ENCODE measurements at regions not wholly inside any gene's neighbourhood (a gene's known extent, or its start where the extent isn't known, plus 50 kb on each side); places are given as distances from the start of the nearest gene placed in this dataset.

DNA sequence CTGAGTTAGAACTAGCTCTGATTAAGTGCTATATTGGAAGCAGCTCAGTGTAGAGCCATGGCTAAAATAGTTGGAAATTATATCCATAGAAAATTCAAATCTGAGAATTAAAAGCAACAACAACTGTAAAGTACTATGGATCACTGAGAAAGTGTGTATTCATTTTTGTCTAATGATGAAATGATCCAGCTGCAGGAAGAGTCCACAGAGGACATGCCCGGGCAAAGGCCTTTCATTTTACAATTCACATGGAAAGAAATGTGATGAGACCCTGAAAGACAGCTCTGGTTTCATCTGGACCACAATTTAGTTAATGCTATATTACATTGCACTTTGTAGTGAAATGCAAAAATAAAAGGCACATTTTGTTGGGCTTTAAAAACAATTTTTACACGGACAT lies 196.8 kb upstream of the FAT1 start:
- Histone ChIP-seq H3K4me3 (replicated peaks; ENCODE audit: insufficient read depth, low read length) (no peak overlapping the region), H3K27me3 (ENCODE audit: insufficient read depth, poor library complexity, severe bottlenecking) (no peaks in the 10 kb centered on the region), H3K27ac (replicated peaks) (no peak overlapping the region)
- no peak for TF ChIP-seq GABPA (IDR thresholded peaks at IDR 0.05; ENCODE audit: low read depth)
- TF ChIP-seq POLR2AphosphoS5 (IDR thresholded peaks at IDR 0.05; ENCODE audit: low read depth) = no peak
- no peak for TF ChIP-seq SPI1 (IDR thresholded peaks at IDR 0.05; ENCODE audit: borderline replicate concordance, low read depth)
- no peak for TF ChIP-seq REST (IDR thresholded peaks at IDR 0.05; ENCODE audit: insufficient replicate concordance, low read depth)
- DNase-seq (ENCODE audit: low read depth in 1 of 2, low spot score in 1 of 2) = no peak

- no peak for DNase-seq (ENCODE audit: low read depth in 1 of 2, low spot score in 1 of 2)
- Histone ChIP-seq H3K27me3 (ENCODE audit: insufficient read depth, poor library complexity, severe bottlenecking) (no peaks in the 10 kb centered on the region), H3K4me3 (replicated peaks; ENCODE audit: insufficient read depth, low read length) (no peak overlapping the region), H3K27ac (replicated peaks) (no peak overlapping the region)
- TF ChIP-seq REST (IDR thresholded peaks at IDR 0.05; ENCODE audit: insufficient replicate concordance, low read depth) = no peak
These were observed 197.3 kb upstream of the FAT1 start for GRCh38 chr4:186920992-186921391.

DNA sequence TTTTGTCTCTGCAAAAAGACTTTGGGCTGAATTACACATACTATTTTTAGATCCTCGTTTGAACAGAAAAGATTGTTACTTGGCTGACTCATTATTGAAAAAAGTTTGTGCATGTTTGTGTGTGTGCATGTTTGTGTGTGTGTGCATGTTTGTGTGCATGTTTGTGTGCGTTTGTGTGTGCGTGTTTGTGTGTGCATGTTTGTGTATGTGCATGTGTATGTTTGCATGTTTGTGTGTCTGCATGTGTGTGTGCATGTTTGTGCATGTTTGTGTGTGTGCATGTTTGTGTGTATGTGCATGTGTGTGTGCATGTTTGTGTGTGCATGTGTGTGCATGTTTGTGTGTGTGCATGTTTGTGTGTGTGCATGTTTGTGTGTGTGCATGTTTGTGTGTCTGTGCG lies 201.1 kb upstream of the FAT1 start:
- Histone ChIP-seq H3K4me3 (replicated peaks; ENCODE audit: insufficient read depth, low read length) (no peak overlapping the region), H3K27me3 (ENCODE audit: insufficient read depth, poor library complexity, severe bottlenecking) (no peaks in the 10 kb centered on the region), H3K27ac (replicated peaks) (no peak overlapping the region)
- no peak for DNase-seq (ENCODE audit: low read depth in 1 of 2, low spot score in 1 of 2)
- TF ChIP-seq REST (IDR thresholded peaks at IDR 0.05; ENCODE audit: insufficient replicate concordance, low read depth) (no peak), GABPA (IDR thresholded peaks at IDR 0.05; ENCODE audit: low read depth) (no peak), SPI1 (IDR thresholded peaks at IDR 0.05; ENCODE audit: borderline replicate concordance, low read depth) (no peak), POLR2AphosphoS5 (IDR thresholded peaks at IDR 0.05; ENCODE audit: low read depth) (no peak), CTCF (IDR thresholded peaks at IDR 0.05; ENCODE audit: insufficient read depth, low read length) (no peak)

- no peak for DNase-seq (ENCODE audit: low read depth in 1 of 2, low spot score in 1 of 2)
- TF ChIP-seq SPI1 (IDR thresholded peaks at IDR 0.05; ENCODE audit: borderline replicate concordance, low read depth) = no peak
- TF ChIP-seq REST (IDR thresholded peaks at IDR 0.05; ENCODE audit: insufficient replicate concordance, low read depth) = no peak
- no peak for TF ChIP-seq POLR2AphosphoS5 (IDR thresholded peaks at IDR 0.05; ENCODE audit: low read depth)
- no peak for TF ChIP-seq GABPA (IDR thresholded peaks at IDR 0.05; ENCODE audit: low read depth)
- TF ChIP-seq CTCF (IDR thresholded peaks at IDR 0.05; ENCODE audit: insufficient read depth, low read length) = no peak
- no peaks in the 10 kb centered on the region for H3K27me3 ChIP-seq (ENCODE audit: insufficient read depth, poor library complexity, severe bottlenecking)
- no peak overlapping the region for H3K27ac ChIP-seq (replicated peaks)
- H3K4me3 ChIP-seq (replicated peaks; ENCODE audit: insufficient read depth, low read length) = no peak overlapping the region
These were observed 204.0 kb upstream of the FAT1 start for GRCh38 chr4:186927624-186928023.
